Type B pancreatic cell (in vitro differentiated cells): ENCODE measurements at regions not wholly inside any gene's neighbourhood (a gene's known extent, or its start where the extent isn't known, plus 50 kb on each side); places are given as distances from the start of the nearest gene placed in this dataset.

Experiments used
- DNase-seq: peaks from one replicate; pipeline ENCODE4 v3.0.0; 2021; ENCODE audit warnings: mixed read lengths; ENCODE audit not compliant: unreplicated experiment; ENCODE audit errors: extremely low spot score
- H3K27ac Mint-ChIP-seq: 2 replicates; pipeline ENCODE4 v1.8.0; 2021; ENCODE audit warnings: mild to moderate bottlenecking, mixed read lengths
- H3K27me3 Mint-ChIP-seq: 2 replicates; pipeline ENCODE4 v1.8.0; 2021; ENCODE audit warnings: mixed read lengths
- H3K36me3 Mint-ChIP-seq: 2 replicates; pipeline ENCODE4 v1.8.0; 2021; ENCODE audit warnings: mixed read lengths
- H3K4me1 Mint-ChIP-seq: one replicate; pipeline ENCODE4 v1.8.0; 2021; ENCODE audit warnings: mixed read lengths; ENCODE audit not compliant: unreplicated experiment
- H3K4me3 Mint-ChIP-seq: 2 replicates; pipeline ENCODE4 v1.8.0; 2021; ENCODE audit warnings: mild to moderate bottlenecking, mixed read lengths
- H3K9me3 Mint-ChIP-seq: 2 replicates; pipeline ENCODE4 v1.8.0; 2021; ENCODE audit warnings: mixed read lengths
- CTCF ChIP-seq: fragments of 200-600 bp; sonication (generic); conservative IDR thresholded peaks from 2 replicates; pipeline ENCODE4 v1.5.0; 2021; ENCODE audit warnings: antibody characterized with exemption, mild to moderate bottlenecking

- TF ChIP-seq CTCF, result no peak
- Mint-ChIP-seq H3K9me3 (no peaks in the 10 kb centered on the region), H3K27ac (no peak overlapping the region), H3K36me3 (no peaks in the 10 kb centered on the region), H3K4me1 (no peaks in the 10 kb centered on the region), H3K27me3 (no peaks in the 10 kb centered on the region), H3K4me3 (no peak overlapping the region)
- no peak for DNase-seq
These were observed 267.5 kb upstream of the ITGA1 start for GRCh38 chr5:52520171-52520570.

DNA sequence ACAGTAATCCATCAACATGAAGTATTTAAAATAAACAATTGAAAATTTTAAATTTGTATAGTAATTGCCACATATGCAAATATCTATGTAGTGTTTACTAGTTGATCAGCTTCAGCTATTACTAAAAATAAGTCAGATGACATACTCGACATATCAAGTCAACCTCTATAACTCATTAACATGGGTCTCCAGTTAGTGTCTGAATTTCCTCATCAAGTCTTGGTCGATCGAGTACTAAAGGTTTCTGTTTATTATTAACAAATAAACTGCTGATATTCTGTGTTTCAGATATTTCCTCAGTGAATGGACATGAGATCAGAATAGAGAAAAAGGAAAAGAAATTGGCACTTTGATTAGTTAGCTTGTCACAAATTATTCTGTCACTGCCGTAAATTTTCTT lies 266.5 kb upstream of the ITGA1 start:
- Mint-ChIP-seq H3K9me3 (no peaks in the 10 kb centered on the region), H3K4me3 (no peak overlapping the region), H3K36me3 (no peaks in the 10 kb centered on the region), H3K27ac (no peak overlapping the region), H3K4me1 (no peaks in the 10 kb centered on the region), H3K27me3 (no peaks in the 10 kb centered on the region)
- no peak for TF ChIP-seq CTCF
- DNase-seq, result no peak

DNA sequence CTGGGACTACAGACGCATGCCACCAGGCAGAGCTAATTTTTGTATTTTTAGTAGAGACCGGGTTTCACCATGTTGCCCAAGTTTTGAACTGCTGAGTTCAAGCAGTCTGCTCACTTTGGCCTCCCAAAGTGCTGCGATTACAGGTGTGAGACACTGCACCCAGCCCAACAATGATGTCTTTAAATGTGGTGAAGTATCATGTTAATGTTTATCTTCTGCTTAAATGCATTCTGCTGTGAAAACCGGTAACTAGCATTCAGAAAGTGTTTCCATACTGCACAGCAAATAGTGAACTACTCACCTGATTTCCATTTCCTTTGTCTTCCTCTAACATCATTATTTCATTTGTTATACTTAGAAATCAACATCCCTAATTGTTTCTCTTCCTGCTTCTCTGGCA lies 264.0 kb upstream of the ITGA1 start:
- Mint-ChIP-seq H3K27me3 (no peaks in the 10 kb centered on the region), H3K4me3 (no peak overlapping the region), H3K4me1 (no peaks in the 10 kb centered on the region), H3K36me3 (no peaks in the 10 kb centered on the region), H3K9me3 (no peaks in the 10 kb centered on the region), H3K27ac (no peak overlapping the region)
- no peak for TF ChIP-seq CTCF
- no peak for DNase-seq

DNA sequence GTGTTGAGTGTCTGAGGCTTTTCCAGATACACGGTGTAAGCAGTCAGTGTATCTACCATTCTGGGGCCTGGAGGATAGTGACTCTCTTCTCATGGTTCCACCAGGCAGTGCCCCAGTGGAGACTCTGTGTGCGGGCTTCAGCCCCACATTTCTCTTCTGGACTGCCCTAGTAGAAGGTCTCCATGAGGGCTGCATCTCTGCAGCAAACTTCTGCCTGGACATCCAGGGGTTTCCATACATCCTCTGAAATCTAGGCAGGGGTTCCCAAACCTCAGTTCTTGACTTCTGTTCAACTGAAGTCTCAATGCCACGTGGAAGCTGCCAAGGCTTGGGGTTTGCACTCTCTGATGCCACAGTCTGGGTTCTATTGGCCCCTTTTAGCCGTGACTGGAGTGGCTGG lies 256.6 kb upstream of the ITGA1 start:
- H3K4me3 Mint-ChIP-seq, result no peak overlapping the region
- peaks cover 10% of the 10 kb centered on the region for H3K9me3 Mint-ChIP-seq
- H3K36me3 Mint-ChIP-seq, result no peaks in the 10 kb centered on the region
- no peaks in the 10 kb centered on the region for H3K27me3 Mint-ChIP-seq
- no peak overlapping the region for H3K27ac Mint-ChIP-seq
- no peak for DNase-seq
- no peak for TF ChIP-seq CTCF
- no peaks in the 10 kb centered on the region for H3K4me1 Mint-ChIP-seq

DNA sequence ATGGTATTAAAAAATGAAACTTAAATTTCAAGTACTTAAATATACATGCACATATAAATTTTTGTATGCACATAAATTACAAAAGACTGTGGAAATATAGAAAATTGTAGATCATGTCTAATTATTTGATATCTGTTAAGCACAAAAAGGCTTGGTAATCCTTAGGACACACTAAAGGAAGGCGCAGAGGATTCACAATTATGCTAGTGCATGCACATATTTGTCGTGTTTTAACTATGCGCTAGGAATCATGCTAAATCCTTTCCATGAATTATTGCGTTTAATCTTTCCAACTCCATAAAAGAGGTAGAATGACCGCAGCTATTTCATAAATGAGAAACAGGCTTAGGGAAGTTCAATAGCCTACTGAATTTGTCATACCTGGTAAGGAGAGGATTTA lies 244.1 kb upstream of the ITGA1 start:
- Mint-ChIP-seq H3K27ac (no peak overlapping the region), H3K4me3 (no peak overlapping the region), H3K27me3 (no peaks in the 10 kb centered on the region), H3K36me3 (no peaks in the 10 kb centered on the region), H3K4me1 (no peaks in the 10 kb centered on the region), H3K9me3 (no peaks in the 10 kb centered on the region)
- TF ChIP-seq CTCF, result no peak
- DNase-seq, result no peak

- Mint-ChIP-seq H3K27ac (no peak overlapping the region), H3K9me3 (no peaks in the 10 kb centered on the region), H3K4me3 (no peak overlapping the region), H3K4me1 (no peaks in the 10 kb centered on the region), H3K27me3 (no peaks in the 10 kb centered on the region), H3K36me3 (no peaks in the 10 kb centered on the region)
- DNase-seq, result no peak
- no peak for TF ChIP-seq CTCF
These were observed 243.0 kb upstream of the ITGA1 start for GRCh38 chr5:52544738-52545137.
